Activated naive CD4-positive, alpha-beta T cell treated with anti-CD3 and anti-CD28 coated beads, Interleukin-2, amount 50 U/mL, for 72 hours (primary cell): ENCODE measurements at regions not wholly inside any gene's neighbourhood (a gene's known extent, or its start where the extent isn't known, plus 50 kb on each side); places are given as distances from the start of the nearest gene placed in this dataset.

ENCODE experiments used
- ATAC-seq, 2 donors: fragments of 150-1000 bp; cut with Tn5 transposase; 2 replicates each; pipeline ENCODE4 v1.10.0; 2021; ENCODE audit warnings: mild to moderate bottlenecking in 2 of 2, moderate library complexity in 2 of 2
- DNase-seq, 2 donors: peaks; one replicate each; pipeline ENCODE4 v3.0.0; 2021 to 2022; ENCODE audit warnings: low spot score in 2 of 2
- H3K27ac Mint-ChIP-seq, 2 donors: one replicate each; pipeline ENCODE4 v1.8.0; 2022; ENCODE audit warnings: mild to moderate bottlenecking in 2 of 2, mixed read lengths in 2 of 2
- H3K36me3 Mint-ChIP-seq, 2 donors: one replicate each; pipeline ENCODE4 v1.8.0; 2022; ENCODE audit warnings: mixed read lengths in 2 of 2
- H3K9me3 Mint-ChIP-seq, 2 donors: one replicate each; pipeline ENCODE4 v1.8.0; 2022; ENCODE audit warnings: mixed read lengths in 2 of 2

- Mint-ChIP-seq H3K9me3 (peaks cover 23 to 29% of the 10 kb centered on the region in 2 donors), H3K36me3 (peaks cover 0 to 4% of the 10 kb centered on the region in 2 donors), H3K27ac (no peak overlapping the region)
- ATAC-seq (no peak), DNase-seq (no peak)
Measured at GRCh38 chr5:165786073-165786472, 2280.7 kb downstream of the MAT2B start.

- no peak for ATAC-seq
- no peaks in the 10 kb centered on the region for H3K36me3 Mint-ChIP-seq
- no peak overlapping the region for H3K27ac Mint-ChIP-seq
Measured at GRCh38 chr5:165795073-165795472, 2289.7 kb downstream of the MAT2B start.

GRCh38 chr5:165805756-165806155, 2300.3 kb downstream of the MAT2B start:
- ATAC-seq (no peak), DNase-seq (no peak)
- Mint-ChIP-seq H3K27ac (no peak overlapping the region), H3K9me3 (peaks cover 0 to 4% of the 10 kb centered on the region in 2 donors), H3K36me3 (no peaks in the 10 kb centered on the region)

More at GRCh38 chr5:165795073-165795472, 2289.7 kb downstream of the MAT2B start:
- peaks cover 20 to 24% of the 10 kb centered on the region in 2 donors for H3K9me3 Mint-ChIP-seq
- no peak for DNase-seq

GRCh38 chr5:165808335-165808734, 2302.9 kb downstream of the MAT2B start:
- no peaks in the 10 kb centered on the region for H3K36me3 Mint-ChIP-seq

GRCh38 chr5:165809914-165810313, 2304.5 kb downstream of the MAT2B start:
- H3K27ac Mint-ChIP-seq = no peak overlapping the region
- no peak for DNase-seq
- H3K9me3 Mint-ChIP-seq = no peaks in the 10 kb centered on the region

More at GRCh38 chr5:165808335-165808734, 2302.9 kb downstream of the MAT2B start:
- ATAC-seq = no peak
- Mint-ChIP-seq H3K27ac (no peak overlapping the region), H3K9me3 (no peaks in the 10 kb centered on the region)
- DNase-seq = no peak

GRCh38 chr5:165829504-165829903, 2324.1 kb downstream of the MAT2B start:
- no peak overlapping the region for H3K27ac Mint-ChIP-seq
- DNase-seq (no peak), ATAC-seq (no peak)
- H3K36me3 Mint-ChIP-seq = no peaks in the 10 kb centered on the region
- H3K9me3 Mint-ChIP-seq = peaks cover 11 to 13% of the 10 kb centered on the region in 2 donors

More at GRCh38 chr5:165809914-165810313, 2304.5 kb downstream of the MAT2B start:
- no peak for ATAC-seq
- no peaks in the 10 kb centered on the region for H3K36me3 Mint-ChIP-seq

- ATAC-seq (no peak), DNase-seq (no peak)
- Mint-ChIP-seq H3K36me3 (no peaks in the 10 kb centered on the region), H3K9me3 (peaks cover 18 to 25% of the 10 kb centered on the region in 2 donors), H3K27ac (no peak overlapping the region)
Measured at GRCh38 chr5:165834891-165835290, 2329.5 kb downstream of the MAT2B start.

GRCh38 chr5:165836046-165836445, 2330.6 kb downstream of the MAT2B start:
- Mint-ChIP-seq H3K9me3 (peaks cover 11 to 21% of the 10 kb centered on the region in 2 donors), H3K36me3 (no peaks in the 10 kb centered on the region), H3K27ac (no peak overlapping the region)
- ATAC-seq (no peak), DNase-seq (no peak)

- DNase-seq = no peak
- Mint-ChIP-seq H3K36me3 (no peaks in the 10 kb centered on the region), H3K27ac (no peak overlapping the region), H3K9me3 (peaks cover 8 to 16% of the 10 kb centered on the region in 2 donors)
- no peak for ATAC-seq
Measured at GRCh38 chr5:165837286-165837685, 2331.9 kb downstream of the MAT2B start.

- Mint-ChIP-seq H3K9me3 (peaks cover 15 to 23% of the 10 kb centered on the region in 2 donors), H3K36me3 (no peaks in the 10 kb centered on the region), H3K27ac (no peak overlapping the region)
- no peak for DNase-seq
- no peak for ATAC-seq
Measured at GRCh38 chr5:165844571-165844970, 2339.2 kb downstream of the MAT2B start.

GRCh38 chr5:165858118-165858517, 2352.7 kb downstream of the MAT2B start:
- H3K36me3 Mint-ChIP-seq = peaks cover 0 to 12% of the 10 kb centered on the region in 2 donors
- ATAC-seq = no peak
- no peak overlapping the region for H3K27ac Mint-ChIP-seq
- no peak for DNase-seq
- peaks cover 24 to 25% of the 10 kb centered on the region in 2 donors for H3K9me3 Mint-ChIP-seq

- Mint-ChIP-seq H3K27ac (no peak overlapping the region), H3K36me3 (peaks cover 0 to 8% of the 10 kb centered on the region in 2 donors), H3K9me3 (peaks cover 20 to 27% of the 10 kb centered on the region in 2 donors)
- DNase-seq (no peak), ATAC-seq (no peak)
Measured at GRCh38 chr5:165859251-165859650, 2353.8 kb downstream of the MAT2B start.

GRCh38 chr5:165863239-165863638, 2357.8 kb downstream of the MAT2B start:
- H3K36me3 Mint-ChIP-seq = no peaks in the 10 kb centered on the region
- no peak overlapping the region for H3K27ac Mint-ChIP-seq
- H3K9me3 Mint-ChIP-seq = peaks cover 10 to 11% of the 10 kb centered on the region in 2 donors
- DNase-seq (no peak), ATAC-seq (no peak)

GRCh38 chr5:165871291-165871690, 2365.9 kb downstream of the MAT2B start:
- H3K27ac Mint-ChIP-seq = no peak overlapping the region
- ATAC-seq (no peak), DNase-seq (no peak)
- peaks cover 0 to 1% of the 10 kb centered on the region in 2 donors for H3K36me3 Mint-ChIP-seq
- H3K9me3 Mint-ChIP-seq = peaks cover 16 to 28% of the 10 kb centered on the region in 2 donors

- ATAC-seq = no peak
- Mint-ChIP-seq H3K27ac (no peak overlapping the region), H3K9me3 (peaks cover 28 to 39% of the 10 kb centered on the region in 2 donors), H3K36me3 (peaks cover 0 to 11% of the 10 kb centered on the region in 2 donors)
- no peak for DNase-seq
Measured at GRCh38 chr5:165874851-165875250, 2369.4 kb downstream of the MAT2B start.

GRCh38 chr5:165876538-165876937, 2371.1 kb downstream of the MAT2B start:
- H3K36me3 Mint-ChIP-seq = peaks cover 0 to 11% of the 10 kb centered on the region in 2 donors
- peaks cover 30 to 36% of the 10 kb centered on the region in 2 donors for H3K9me3 Mint-ChIP-seq
- DNase-seq = no peak

GRCh38 chr5:165877475-165877874, 2372.1 kb downstream of the MAT2B start:
- Mint-ChIP-seq H3K9me3 (peaks cover 26 to 36% of the 10 kb centered on the region in 2 donors), H3K27ac (no peak overlapping the region), H3K36me3 (peaks cover 0 to 11% of the 10 kb centered on the region in 2 donors)
- DNase-seq = no peak
- no peak for ATAC-seq

More at GRCh38 chr5:165876538-165876937, 2371.1 kb downstream of the MAT2B start:
- no peak for ATAC-seq
- no peak overlapping the region for H3K27ac Mint-ChIP-seq

- peaks cover 27 to 28% of the 10 kb centered on the region in 2 donors for H3K9me3 Mint-ChIP-seq
- H3K36me3 Mint-ChIP-seq = peaks cover 0 to 10% of the 10 kb centered on the region in 2 donors
- no peak for ATAC-seq
- no peak overlapping the region for H3K27ac Mint-ChIP-seq
- DNase-seq = no peak
Measured at GRCh38 chr5:165881259-165881658, 2375.8 kb downstream of the MAT2B start.
